Type B pancreatic cell (in vitro differentiated cells): ENCODE measurements at regions not wholly inside any gene's neighbourhood (a gene's known extent, or its start where the extent isn't known, plus 50 kb on each side); places are given as distances from the start of the nearest gene placed in this dataset.

ENCODE experiments used
- DNase-seq: peaks from one replicate; pipeline ENCODE4 v3.0.0; 2021; ENCODE audit warnings: mixed read lengths; ENCODE audit not compliant: unreplicated experiment; ENCODE audit errors: extremely low spot score
- H3K27ac Mint-ChIP-seq: 2 replicates; pipeline ENCODE4 v1.8.0; 2021; ENCODE audit warnings: mild to moderate bottlenecking, mixed read lengths
- H3K27me3 Mint-ChIP-seq: 2 replicates; pipeline ENCODE4 v1.8.0; 2021; ENCODE audit warnings: mixed read lengths
- H3K36me3 Mint-ChIP-seq: 2 replicates; pipeline ENCODE4 v1.8.0; 2021; ENCODE audit warnings: mixed read lengths
- H3K4me1 Mint-ChIP-seq: one replicate; pipeline ENCODE4 v1.8.0; 2021; ENCODE audit warnings: mixed read lengths; ENCODE audit not compliant: unreplicated experiment
- H3K4me3 Mint-ChIP-seq: 2 replicates; pipeline ENCODE4 v1.8.0; 2021; ENCODE audit warnings: mild to moderate bottlenecking, mixed read lengths
- H3K9me3 Mint-ChIP-seq: 2 replicates; pipeline ENCODE4 v1.8.0; 2021; ENCODE audit warnings: mixed read lengths
- TF ChIP-seq, protein P1 (sequence below): fragments of 200-600 bp; sonication (generic); conservative IDR thresholded peaks from 2 replicates; pipeline ENCODE4 v1.5.0; 2021; ENCODE audit warnings: antibody characterized with exemption, mild to moderate bottlenecking

DNA sequence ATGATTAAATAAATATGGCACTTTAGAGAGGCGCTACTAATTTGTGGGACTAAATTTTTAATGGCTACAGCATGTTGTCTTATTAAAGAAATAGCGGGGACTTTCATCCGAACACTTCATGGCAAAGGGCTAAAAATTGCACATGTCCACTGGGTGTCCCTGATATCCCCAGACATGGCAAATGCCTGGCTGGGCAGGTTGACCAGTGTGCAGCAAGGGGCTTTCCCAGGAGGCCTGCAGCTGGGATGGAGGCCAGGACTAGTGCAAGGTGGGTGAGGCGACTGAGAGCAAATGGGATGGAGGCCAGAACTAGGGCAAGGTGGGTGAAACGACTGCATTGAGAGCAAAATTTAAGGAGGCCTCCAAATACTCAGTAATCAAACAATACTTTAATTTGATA lies 167.4 kb upstream of the SMAD3 start:
- TF ChIP-seq, protein P1, sequence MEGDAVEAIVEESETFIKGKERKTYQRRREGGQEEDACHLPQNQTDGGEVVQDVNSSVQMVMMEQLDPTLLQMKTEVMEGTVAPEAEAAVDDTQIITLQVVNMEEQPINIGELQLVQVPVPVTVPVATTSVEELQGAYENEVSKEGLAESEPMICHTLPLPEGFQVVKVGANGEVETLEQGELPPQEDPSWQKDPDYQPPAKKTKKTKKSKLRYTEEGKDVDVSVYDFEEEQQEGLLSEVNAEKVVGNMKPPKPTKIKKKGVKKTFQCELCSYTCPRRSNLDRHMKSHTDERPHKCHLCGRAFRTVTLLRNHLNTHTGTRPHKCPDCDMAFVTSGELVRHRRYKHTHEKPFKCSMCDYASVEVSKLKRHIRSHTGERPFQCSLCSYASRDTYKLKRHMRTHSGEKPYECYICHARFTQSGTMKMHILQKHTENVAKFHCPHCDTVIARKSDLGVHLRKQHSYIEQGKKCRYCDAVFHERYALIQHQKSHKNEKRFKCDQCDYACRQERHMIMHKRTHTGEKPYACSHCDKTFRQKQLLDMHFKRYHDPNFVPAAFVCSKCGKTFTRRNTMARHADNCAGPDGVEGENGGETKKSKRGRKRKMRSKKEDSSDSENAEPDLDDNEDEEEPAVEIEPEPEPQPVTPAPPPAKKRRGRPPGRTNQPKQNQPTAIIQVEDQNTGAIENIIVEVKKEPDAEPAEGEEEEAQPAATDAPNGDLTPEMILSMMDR, result no peak
- no peaks in the 10 kb centered on the region for H3K9me3 Mint-ChIP-seq
- no peak overlapping the region for H3K27ac Mint-ChIP-seq
- no peaks in the 10 kb centered on the region for H3K27me3 Mint-ChIP-seq
- H3K4me1 Mint-ChIP-seq, result peaks cover 27% of the 10 kb centered on the region
- H3K36me3 Mint-ChIP-seq, result no peaks in the 10 kb centered on the region
- no peak overlapping the region for H3K4me3 Mint-ChIP-seq
- no peak for DNase-seq

DNA sequence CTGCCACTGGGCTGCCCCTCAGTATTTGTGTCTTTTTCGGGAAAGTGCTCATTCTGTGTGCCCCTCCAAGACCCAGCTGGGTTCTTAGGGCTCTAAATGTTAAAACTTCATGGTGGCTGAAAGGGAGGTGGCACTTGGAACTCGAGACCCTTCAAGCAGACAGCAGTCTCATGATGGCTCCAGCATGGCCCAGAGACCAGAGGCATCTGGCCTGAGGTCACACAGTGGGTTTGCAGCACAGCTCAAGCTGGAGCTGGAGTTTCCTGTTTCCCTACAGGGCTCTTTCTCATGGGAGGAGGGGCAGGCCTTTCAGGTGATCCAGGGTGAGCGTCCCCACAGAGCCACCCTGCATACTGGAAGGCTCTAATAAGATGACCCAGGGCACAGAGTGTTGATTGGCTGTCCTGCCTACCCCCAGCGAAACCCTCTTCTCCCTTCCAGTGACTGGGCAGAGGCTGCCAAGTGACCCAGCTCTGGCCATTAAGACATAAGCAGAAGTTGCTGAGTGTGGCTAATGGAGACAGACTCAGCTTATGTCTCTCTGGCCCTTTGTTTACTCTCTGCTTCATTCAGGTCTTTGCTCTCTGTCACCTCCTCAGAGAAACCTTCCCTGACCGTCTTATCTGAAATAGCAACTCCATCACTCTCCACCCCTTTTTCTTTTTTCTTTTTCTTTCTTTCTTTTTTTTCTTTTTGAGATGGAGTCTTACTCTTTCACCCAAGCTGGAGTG lies 166.6 kb upstream of the SMAD3 start:
- peak overlapping the region; percentile 39 for H3K27ac Mint-ChIP-seq

DNA sequence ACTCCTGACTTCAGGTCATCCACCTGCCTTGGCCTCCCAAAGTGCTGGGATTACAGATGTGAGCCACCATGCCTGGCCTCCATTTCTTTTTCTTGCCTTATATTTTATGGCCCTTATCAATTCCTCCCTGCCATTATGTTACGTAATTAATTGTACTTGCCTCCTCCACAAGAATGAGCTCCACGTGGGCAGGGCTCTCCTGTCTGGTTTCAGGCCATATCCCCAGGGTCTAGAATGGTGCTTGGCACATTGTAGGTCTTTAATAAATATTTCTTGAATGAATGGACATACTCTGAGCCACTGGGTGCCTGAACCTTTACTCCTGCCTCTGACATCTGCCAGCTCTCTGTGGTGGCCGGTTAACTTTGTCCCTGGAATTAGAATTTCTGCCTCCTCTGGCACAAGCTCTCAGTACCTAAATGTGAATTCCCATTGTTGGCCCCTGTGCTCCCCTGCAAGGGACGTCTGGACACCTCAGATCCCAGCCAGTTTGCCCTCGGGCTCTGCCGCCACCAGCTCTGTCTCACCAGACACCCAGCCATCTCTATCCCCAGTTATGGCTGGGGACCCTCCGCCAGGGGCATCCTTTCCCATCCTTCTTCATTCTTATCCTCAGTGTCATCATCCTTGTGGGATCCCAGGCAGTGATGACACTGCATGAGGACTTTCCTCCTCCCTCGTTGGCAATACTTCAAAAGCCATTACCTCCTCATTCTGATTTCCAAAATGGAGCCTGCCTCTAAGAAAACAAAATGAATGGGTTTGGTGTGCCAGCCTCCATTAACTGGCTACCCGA lies 165.6 kb upstream of the SMAD3 start:
- Mint-ChIP-seq H3K9me3 (peaks cover 4% of the 10 kb centered on the region), H3K27ac (no peak overlapping the region), H3K36me3 (no peaks in the 10 kb centered on the region), H3K4me1 (peaks cover 20% of the 10 kb centered on the region), H3K27me3 (no peaks in the 10 kb centered on the region), H3K4me3 (no peak overlapping the region)
- no peak for DNase-seq
- TF ChIP-seq, protein P1, result no peak

More for the DNA sequence above, 166.6 kb upstream of the SMAD3 start:
- Mint-ChIP-seq H3K27me3 (no peaks in the 10 kb centered on the region), H3K4me3 (no peak overlapping the region), H3K36me3 (no peaks in the 10 kb centered on the region), H3K4me1 (peaks cover 21% of the 10 kb centered on the region), H3K9me3 (peaks cover 2% of the 10 kb centered on the region)
- TF ChIP-seq, protein P1, result no peak
- no peak for DNase-seq

DNA sequence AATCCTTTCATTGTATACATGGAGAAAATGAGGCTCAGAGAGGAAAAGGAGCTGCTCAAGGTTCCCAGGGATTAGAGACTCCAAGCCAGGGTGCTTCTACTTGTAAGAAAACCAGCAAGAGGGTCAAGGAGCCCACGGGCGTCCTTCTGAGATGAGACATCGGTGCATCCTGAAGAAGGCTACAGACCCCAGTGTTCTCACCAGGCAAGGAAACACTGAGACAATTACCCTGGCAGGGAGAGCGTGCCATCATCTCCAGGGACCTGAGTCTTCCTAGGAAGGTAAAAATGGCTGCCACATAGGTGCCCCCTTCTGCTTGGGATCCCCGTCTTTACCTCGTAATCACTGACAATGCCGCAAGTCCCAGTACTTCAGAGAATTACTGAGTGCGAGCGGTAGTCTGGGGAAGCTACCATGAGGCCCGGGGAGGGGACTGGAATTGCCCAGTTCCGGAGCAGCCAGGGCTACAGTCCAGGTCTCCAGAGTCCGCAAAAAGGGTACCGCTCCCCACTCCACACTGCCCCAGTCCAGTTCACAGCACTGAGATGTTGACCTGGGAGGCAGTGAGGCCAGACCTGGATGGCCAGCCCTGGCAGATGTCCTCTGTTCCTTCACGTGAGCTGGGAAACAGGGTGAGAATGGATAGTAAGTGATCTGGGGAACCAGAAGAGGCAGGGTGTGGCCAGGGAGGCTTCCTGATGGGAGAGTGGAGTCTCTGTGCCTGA lies 164.7 kb upstream of the SMAD3 start:
- H3K4me1 Mint-ChIP-seq, result peaks cover 11% of the 10 kb centered on the region
- H3K36me3 Mint-ChIP-seq, result no peaks in the 10 kb centered on the region
- no peak for DNase-seq
- H3K27me3 Mint-ChIP-seq, result no peaks in the 10 kb centered on the region
- peaks cover 4% of the 10 kb centered on the region for H3K9me3 Mint-ChIP-seq
- TF ChIP-seq, protein P1, result no peak
- no peak overlapping the region for H3K27ac Mint-ChIP-seq
- H3K4me3 Mint-ChIP-seq, result no peak overlapping the region

DNA sequence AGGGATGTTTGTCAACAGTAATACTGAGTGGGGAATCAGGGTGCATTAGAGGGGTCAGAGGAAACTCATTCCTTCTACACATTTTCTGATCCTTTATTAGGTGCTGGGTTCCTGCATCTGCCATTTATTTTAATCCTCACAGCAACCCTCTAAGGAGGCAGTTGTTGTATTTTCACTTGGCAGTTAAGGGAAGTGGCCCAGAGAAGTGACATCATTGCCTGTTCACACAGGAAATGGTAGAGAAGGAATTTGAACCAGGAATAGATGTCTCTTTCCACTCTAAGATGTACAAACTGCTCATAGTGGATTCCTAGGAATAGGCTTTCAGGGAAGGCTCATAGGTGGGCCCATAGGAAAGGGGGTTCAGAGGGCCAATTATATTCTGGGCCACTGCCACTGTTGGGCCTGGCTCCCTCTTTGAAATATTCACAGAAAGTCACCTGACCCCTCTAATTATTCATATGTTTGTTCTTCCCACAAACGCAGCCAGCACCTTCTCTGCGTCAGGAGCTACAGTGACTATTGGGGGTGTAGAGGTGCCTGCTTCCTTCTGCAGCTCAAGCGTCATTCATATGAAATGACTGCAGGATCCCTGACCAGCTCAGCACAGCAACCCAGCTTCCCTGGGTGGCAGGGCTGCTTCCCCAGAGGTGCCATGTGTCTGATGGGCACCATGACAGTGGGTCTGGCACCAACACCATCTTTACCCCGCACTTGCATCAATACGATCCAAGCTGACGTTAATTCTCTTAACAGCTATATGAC lies 163.9 kb upstream of the SMAD3 start:
- Mint-ChIP-seq H3K27me3 (no peaks in the 10 kb centered on the region), H3K27ac (no peak overlapping the region), H3K9me3 (peaks cover 4% of the 10 kb centered on the region), H3K36me3 (no peaks in the 10 kb centered on the region), H3K4me3 (no peak overlapping the region), H3K4me1 (peaks cover 5% of the 10 kb centered on the region)
- DNase-seq, result no peak
- TF ChIP-seq, protein P1, result no peak
